Activated CD4-positive, alpha-beta T cell treated with anti-CD3 and anti-CD28 coated beads, Interleukin-2, amount 10 ng/mL, durations not matched to agents 24 days and 14 days (primary cell): ENCODE measurements at regions not wholly inside any gene's neighbourhood (a gene's known extent, or its start where the extent isn't known, plus 50 kb on each side); places are given as distances from the start of the nearest gene placed in this dataset.

Experiments
- DNase-seq: peaks from one replicate; pipeline ENCODE4 v3.0.0; 2022
- H3K27ac Mint-ChIP-seq: one replicate; pipeline ENCODE4 v1.8.0; 2022; ENCODE audit warnings: mild to moderate bottlenecking, mixed read lengths
- H3K27me3 Mint-ChIP-seq: one replicate; pipeline ENCODE4 v1.8.0; 2022; ENCODE audit warnings: mixed read lengths
- H3K36me3 Mint-ChIP-seq: one replicate; pipeline ENCODE4 v1.8.0; 2022; ENCODE audit warnings: low read depth, mild to moderate bottlenecking, mixed read lengths
- H3K4me1 Mint-ChIP-seq: one replicate; pipeline ENCODE4 v1.8.0; 2021; ENCODE audit warnings: mixed read lengths
- H3K4me3 Mint-ChIP-seq: one replicate; pipeline ENCODE4 v1.8.0; 2022; ENCODE audit warnings: mild to moderate bottlenecking, moderate library complexity, mixed read lengths
- H3K9me3 Mint-ChIP-seq: one replicate; pipeline ENCODE4 v1.8.0; 2021; ENCODE audit warnings: mixed read lengths
- intact Hi-C: fragments of 100-400 bp; cut with micrococcal nuclease; formaldehyde crosslinking; loops from one replicate; pipeline ENCODE4 v1.15.1; 2023

DNA sequence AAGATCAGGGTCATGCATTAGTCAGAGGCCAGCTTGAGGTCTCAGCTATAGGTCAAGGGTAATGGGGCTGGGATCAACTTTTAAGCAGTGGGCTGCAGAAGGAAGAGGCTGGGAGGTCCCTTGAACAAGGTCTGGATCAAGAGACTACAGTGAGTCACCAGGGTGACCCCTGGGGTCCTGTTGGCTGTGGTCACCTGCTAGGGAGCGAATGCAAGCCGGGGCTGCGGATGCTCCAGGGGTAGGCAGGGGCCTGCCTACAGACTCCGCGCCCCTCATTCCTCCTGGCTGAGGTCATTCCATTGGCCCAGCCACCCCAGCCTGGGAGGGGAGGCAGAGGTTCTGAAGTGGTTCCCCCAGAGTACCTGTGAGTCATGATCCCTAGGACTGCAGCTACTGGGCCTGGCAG lies 110.4 kb downstream of the CYP26B1 start:
- Mint-ChIP-seq H3K4me3 (no peak overlapping the region), H3K4me1 (no peaks in the 10 kb centered on the region), H3K9me3 (no peaks in the 10 kb centered on the region), H3K36me3 (no peaks in the 10 kb centered on the region), H3K27ac (no peak overlapping the region), H3K27me3 (no peaks in the 10 kb centered on the region)
- intact Hi-C loops = no loop called here
- peak; percentile 29 for DNase-seq

DNA sequence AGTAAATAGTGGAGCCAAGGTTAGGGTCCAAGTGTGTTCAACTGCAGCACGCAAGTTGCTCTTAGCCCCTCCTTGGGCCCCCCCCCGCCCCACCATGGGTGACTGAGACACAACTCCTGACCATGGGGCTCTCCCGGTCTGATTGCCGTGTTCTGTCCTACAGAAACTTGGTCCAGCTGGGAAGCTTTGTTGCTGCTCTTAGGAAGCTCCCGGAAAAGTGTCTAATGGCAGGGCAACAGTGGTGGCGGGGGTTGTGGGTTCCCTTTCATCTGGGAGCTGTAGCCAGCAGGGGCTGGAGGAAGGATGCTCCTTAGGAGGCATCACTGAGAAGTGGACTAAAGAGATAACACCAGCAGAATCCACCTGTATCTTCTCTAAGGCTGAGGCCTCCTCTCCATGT lies 111.1 kb downstream of the CYP26B1 start:
- intact Hi-C loops = no loop called here
- Mint-ChIP-seq H3K4me1 (no peaks in the 10 kb centered on the region), H3K9me3 (no peaks in the 10 kb centered on the region)

GRCh38 chr2:72036173-72036545 lies 111.5 kb downstream of the CYP26B1 start:
- DNase-seq = no peak
- Mint-ChIP-seq H3K9me3 (no peaks in the 10 kb centered on the region), H3K36me3 (no peaks in the 10 kb centered on the region), H3K27me3 (no peaks in the 10 kb centered on the region), H3K27ac (no peak overlapping the region), H3K4me3 (no peak overlapping the region), H3K4me1 (no peaks in the 10 kb centered on the region)
- intact Hi-C loops = no loop called here

More for the DNA sequence above, 111.1 kb downstream of the CYP26B1 start:
- H3K27me3 Mint-ChIP-seq = no peaks in the 10 kb centered on the region
- no peak overlapping the region for H3K4me3 Mint-ChIP-seq
- DNase-seq = peak; percentile 42
- no peaks in the 10 kb centered on the region for H3K36me3 Mint-ChIP-seq
- no peak overlapping the region for H3K27ac Mint-ChIP-seq

DNA sequence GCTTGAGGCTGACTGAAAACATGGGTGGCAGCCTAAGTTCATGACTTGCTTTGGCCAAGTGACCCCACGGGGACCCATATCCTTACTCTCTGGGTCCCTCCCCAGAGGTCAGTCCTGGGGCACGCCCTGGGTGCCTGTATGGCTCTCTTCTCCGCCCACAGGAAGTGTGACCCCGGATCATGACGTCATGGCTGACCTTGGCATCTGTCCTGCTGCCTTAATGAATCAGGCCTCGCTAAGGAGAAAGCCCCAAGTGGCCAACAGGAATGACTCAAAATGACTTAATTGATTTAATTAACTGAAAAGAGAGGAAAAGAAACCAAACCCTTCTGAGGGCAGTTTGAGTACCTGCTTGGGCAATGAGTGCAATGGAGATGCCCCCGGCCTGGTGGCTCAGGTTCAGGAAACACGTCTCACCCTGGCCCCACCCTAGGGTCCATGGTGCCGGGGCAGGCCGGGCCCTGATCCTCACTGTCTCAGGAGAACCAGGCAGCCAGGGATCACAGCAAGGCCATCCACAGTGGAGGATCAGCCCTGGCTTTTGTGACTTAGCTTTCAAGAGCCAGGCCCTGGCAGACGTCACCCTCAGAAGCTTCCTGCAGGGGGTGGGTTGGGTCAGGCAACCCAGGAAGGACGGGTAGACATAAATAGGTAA lies 112.0 kb downstream of the CYP26B1 start:
- Mint-ChIP-seq H3K36me3 (no peaks in the 10 kb centered on the region), H3K4me3 (no peak overlapping the region), H3K27ac (no peak overlapping the region), H3K4me1 (no peaks in the 10 kb centered on the region), H3K9me3 (no peaks in the 10 kb centered on the region), H3K27me3 (no peaks in the 10 kb centered on the region)
- intact Hi-C loops = no loop called here
- peak; percentile 33 for DNase-seq

- intact Hi-C loops = no loop called here
- DNase-seq = peak; percentile 30
- Mint-ChIP-seq H3K4me1 (no peaks in the 10 kb centered on the region), H3K4me3 (no peak overlapping the region), H3K36me3 (no peaks in the 10 kb centered on the region), H3K27ac (no peak overlapping the region), H3K9me3 (no peaks in the 10 kb centered on the region), H3K27me3 (no peaks in the 10 kb centered on the region)
Measured at GRCh38 chr2:72034353-72035095, 113.1 kb downstream of the CYP26B1 start.

DNA sequence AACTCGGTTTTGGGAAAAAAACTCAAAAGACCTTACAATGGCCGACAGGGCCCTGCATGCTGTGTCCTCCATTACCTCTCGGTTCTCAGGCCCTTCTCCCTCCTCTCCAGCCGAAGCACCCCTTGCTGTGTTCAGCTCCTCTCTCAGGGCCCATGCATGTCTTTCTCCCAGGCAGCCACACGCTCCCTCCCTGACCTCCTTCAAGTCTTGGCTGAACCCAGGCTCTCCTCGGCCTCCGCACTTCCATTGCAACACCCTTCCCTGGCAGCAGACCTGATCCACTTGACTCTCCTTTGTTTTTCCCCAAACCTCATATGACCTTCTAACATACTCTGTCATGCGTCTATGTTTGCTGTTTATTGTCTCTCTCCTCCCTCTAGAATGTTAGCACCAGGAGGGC lies 114.0 kb downstream of the CYP26B1 start:
- Mint-ChIP-seq H3K4me1 (no peaks in the 10 kb centered on the region), H3K27ac (no peak overlapping the region), H3K27me3 (no peaks in the 10 kb centered on the region), H3K4me3 (no peak overlapping the region), H3K9me3 (no peaks in the 10 kb centered on the region), H3K36me3 (no peaks in the 10 kb centered on the region)
- peak; percentile 24 for DNase-seq
- intact Hi-C loops = no loop called here

- Mint-ChIP-seq H3K27ac (no peak overlapping the region), H3K27me3 (no peaks in the 10 kb centered on the region), H3K4me1 (no peaks in the 10 kb centered on the region), H3K9me3 (no peaks in the 10 kb centered on the region), H3K4me3 (no peak overlapping the region), H3K36me3 (no peaks in the 10 kb centered on the region)
- intact Hi-C loops = no loop called here
- peak; percentile 26 for DNase-seq
Measured at GRCh38 chr2:72032481-72033041, 115.1 kb downstream of the CYP26B1 start.

GRCh38 chr2:72031346-72032110 lies 116.1 kb downstream of the CYP26B1 start:
- no peak overlapping the region for H3K27ac Mint-ChIP-seq
- no peaks in the 10 kb centered on the region for H3K36me3 Mint-ChIP-seq
- DNase-seq = peak; percentile 30
- H3K27me3 Mint-ChIP-seq = no peaks in the 10 kb centered on the region
- H3K9me3 Mint-ChIP-seq = no peaks in the 10 kb centered on the region
- H3K4me1 Mint-ChIP-seq = no peaks in the 10 kb centered on the region
- intact Hi-C loops = no loop called here
- H3K4me3 Mint-ChIP-seq = no peak overlapping the region

DNA sequence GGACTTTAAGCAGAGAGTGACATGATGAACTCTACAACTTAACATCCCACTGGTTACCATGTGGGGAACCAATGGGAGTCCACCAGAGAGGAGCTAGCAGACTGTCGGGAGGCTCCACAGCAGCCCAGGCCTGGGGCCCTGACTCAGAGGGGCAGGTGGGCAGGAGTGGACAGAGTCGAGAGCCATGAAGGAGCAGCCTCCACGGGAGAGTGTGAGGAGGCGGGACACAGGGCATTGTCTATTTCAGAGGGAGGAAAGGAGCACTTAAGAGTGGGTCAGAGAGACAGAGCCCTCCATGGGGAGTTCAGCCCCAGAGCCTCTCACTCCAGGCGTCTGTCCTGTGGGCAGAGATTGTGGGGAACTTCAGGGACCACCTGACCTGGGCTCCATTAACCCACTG lies 118.7 kb downstream of the CYP26B1 start:
- peak; percentile 35 for DNase-seq
- intact Hi-C loops = no loop called here
- no peaks in the 10 kb centered on the region for H3K36me3 Mint-ChIP-seq

GRCh38 chr2:72028351-72028995 lies 119.2 kb downstream of the CYP26B1 start:
- Mint-ChIP-seq H3K27ac (no peak overlapping the region), H3K4me1 (no peaks in the 10 kb centered on the region), H3K36me3 (no peaks in the 10 kb centered on the region), H3K27me3 (no peaks in the 10 kb centered on the region), H3K9me3 (no peaks in the 10 kb centered on the region), H3K4me3 (no peak overlapping the region)
- DNase-seq = peak; percentile 27
- intact Hi-C loops = no loop called here

More for the DNA sequence above, 118.7 kb downstream of the CYP26B1 start:
- no peak overlapping the region for H3K4me3 Mint-ChIP-seq
- no peaks in the 10 kb centered on the region for H3K27me3 Mint-ChIP-seq
- no peaks in the 10 kb centered on the region for H3K4me1 Mint-ChIP-seq
- H3K27ac Mint-ChIP-seq = no peak overlapping the region
- H3K9me3 Mint-ChIP-seq = no peaks in the 10 kb centered on the region

DNA sequence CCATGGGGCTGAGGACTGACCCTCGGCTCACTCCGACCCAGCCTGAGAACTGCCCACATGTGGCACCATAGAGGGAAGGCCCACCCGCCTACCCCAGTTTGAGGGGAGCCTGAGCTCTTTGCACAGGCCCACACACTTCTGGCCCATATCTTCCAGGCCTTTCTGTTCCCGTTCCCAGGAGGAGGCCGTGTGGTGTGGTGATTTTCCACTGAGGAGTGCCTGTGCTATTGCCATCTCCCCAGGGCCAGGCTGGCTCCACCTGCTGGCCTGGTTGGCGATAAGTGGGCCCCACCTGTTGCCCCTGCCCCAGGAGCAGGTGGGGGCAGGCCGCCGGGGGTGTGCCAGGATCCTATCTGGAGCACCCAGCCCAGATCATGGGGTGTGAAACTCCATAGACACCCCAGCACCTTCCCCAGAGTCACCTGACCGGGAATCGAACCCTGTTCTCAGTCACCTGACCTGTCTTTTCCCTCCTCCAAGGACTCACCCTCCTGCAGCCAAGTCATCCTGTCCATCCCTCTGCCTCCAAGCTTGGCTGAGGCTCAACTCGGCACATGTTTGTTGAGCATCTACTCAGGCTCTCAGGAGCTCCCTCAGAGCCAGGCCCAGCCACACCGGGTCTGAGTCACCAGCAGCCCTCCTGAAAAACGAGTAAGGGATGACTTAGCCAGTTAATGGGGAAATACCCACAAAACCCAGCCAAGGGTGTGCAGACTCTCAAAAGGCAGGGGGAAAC lies 120.1 kb downstream of the CYP26B1 start:
- DNase-seq = peak; percentile 34
- Mint-ChIP-seq H3K4me1 (no peaks in the 10 kb centered on the region), H3K4me3 (no peak overlapping the region), H3K27ac (no peak overlapping the region), H3K27me3 (no peaks in the 10 kb centered on the region), H3K9me3 (no peaks in the 10 kb centered on the region), H3K36me3 (no peaks in the 10 kb centered on the region)
- intact Hi-C loops = no loop called here

- no peaks in the 10 kb centered on the region for H3K9me3 Mint-ChIP-seq
- no peaks in the 10 kb centered on the region for H3K27me3 Mint-ChIP-seq
- DNase-seq = peak; percentile 40
- H3K4me1 Mint-ChIP-seq = no peaks in the 10 kb centered on the region
- no peak overlapping the region for H3K4me3 Mint-ChIP-seq
- H3K27ac Mint-ChIP-seq = no peak overlapping the region
- intact Hi-C loops = no loop called here
- no peaks in the 10 kb centered on the region for H3K36me3 Mint-ChIP-seq
Measured at GRCh38 chr2:72026819-72027425, 120.7 kb downstream of the CYP26B1 start.
